ENCODE measurements at regions not wholly inside any gene's neighbourhood (a gene's known extent, or its start where the extent isn't known, plus 50 kb on each side); places are given as distances from the start of the nearest gene placed in this dataset.
"Not testable (repeated sequence)": the region's sequence is repeated elsewhere in the genome, so short reads cannot be mapped to it uniquely, and the experiment has no call there.

DNA sequence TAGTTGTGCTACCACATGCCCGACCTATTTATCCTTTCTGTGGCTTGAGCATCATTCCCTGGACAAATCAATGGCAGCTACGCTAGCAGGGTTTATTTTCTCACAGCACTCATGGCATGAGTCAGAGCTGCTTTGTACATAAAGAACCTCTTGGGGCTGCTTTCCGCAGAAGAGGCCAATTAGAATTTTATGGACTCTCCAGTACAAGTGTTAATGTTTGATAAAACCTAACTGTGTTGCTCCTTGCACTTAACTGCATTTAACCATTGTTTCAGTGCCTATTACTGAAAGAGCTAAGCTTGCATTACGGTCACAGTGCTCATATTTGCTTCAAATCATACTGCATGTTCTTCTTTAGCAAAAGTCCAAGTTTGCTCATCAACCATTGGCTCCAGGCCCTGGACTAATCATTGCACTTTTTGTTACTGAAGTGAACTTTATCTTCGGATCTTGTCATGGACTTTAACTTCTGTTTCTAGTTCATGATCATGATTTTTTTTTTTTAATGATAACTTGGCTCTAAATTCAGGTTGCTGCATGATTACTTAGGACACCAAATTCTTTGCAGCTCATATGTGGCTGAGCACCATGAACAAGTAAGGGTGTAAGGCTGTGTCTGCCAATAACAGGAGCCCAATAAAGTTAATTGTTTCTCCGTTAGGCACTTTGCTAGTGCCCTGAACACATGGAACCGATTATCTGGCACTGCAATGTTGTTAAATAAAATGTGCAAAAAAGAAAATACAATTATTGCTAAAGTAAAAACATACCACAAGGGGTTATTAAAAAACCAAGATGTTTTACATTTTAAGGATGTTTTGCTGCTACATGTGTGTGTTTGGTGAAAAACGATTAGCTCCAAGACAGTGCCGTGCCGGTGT, 492.2 kb downstream of the KCNJ2 start:
- no peak for DNase-seq

DNA sequence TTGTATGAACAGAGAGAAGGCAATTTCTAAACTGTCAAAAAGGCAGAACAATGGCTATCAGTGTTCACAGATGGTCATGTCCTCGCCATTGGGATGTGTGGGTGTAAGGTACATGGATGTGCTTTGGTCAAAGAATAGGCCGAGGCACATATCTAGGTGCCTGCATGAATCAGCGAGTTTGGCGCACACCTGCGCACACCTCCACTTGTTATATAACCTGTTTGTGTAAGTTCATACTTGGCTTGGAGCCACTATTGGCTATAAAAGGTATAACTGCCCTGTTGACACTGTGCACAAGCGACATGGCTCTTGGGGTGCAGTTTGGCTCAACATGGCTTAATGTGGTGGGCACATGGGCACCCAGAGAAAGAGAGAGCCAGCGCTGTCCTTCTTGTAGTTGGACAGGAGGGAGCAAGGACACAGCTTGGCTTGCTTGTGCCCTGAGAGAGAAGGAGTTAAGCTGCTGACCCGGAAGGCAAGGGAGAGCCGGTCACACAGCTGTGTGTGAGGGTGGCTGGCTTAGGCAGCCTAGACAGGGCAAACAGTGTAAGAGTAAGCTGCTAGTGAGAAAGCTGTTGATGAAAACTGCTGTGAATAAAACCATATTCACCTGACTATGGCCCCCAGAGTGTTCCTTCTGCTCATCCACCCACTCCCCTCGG, 499.1 kb downstream of the KCNJ2 start:
- no peak for DNase-seq

GRCh38 chr17:70668938-70669778, 499.8 kb downstream of the KCNJ2 start:
- no peak for DNase-seq

DNA sequence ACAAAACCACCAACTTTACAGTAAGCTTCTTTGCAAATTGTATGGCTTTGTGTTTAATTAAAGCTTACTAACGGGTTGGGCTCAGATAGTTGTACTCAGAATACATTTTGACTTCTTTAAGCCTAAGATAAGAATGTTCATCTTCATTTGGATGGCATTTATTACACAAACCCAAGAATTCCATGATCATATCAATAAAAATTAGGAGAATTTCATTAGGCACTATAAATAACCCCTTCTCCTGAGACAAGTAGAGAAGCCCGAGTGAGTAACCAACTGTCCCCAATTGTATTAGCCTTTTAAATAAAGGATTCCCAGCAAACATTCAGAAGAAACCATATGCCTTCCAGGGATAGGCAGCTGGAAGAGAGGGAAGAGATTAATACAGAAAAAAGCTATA, 504.7 kb downstream of the KCNJ2 start:
- no peak for DNase-seq

DNA sequence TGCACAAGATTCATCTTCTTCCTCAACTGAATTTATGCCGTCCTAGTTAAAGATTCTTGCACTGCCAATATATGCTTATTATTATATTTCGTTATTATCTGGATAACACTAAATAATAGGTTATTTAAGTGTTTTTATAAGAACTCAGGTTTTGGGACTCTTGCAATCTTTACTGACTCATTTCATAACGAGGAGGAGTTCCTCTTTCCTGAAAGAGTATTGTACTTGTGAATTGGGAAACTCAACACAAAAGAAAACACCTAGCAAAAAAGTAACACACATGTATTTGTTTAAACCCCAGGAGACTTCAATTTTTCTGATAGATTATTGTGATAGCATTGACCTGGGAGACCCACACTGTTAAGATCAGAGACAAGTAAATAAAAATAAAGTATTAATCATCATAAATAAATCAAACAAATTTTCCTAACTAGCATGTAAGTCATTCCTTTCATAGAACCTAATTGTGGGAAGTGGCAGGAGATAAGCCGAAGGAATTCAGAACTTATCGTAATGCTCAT, 505.8 kb downstream of the KCNJ2 start:
- no peak for DNase-seq

DNA sequence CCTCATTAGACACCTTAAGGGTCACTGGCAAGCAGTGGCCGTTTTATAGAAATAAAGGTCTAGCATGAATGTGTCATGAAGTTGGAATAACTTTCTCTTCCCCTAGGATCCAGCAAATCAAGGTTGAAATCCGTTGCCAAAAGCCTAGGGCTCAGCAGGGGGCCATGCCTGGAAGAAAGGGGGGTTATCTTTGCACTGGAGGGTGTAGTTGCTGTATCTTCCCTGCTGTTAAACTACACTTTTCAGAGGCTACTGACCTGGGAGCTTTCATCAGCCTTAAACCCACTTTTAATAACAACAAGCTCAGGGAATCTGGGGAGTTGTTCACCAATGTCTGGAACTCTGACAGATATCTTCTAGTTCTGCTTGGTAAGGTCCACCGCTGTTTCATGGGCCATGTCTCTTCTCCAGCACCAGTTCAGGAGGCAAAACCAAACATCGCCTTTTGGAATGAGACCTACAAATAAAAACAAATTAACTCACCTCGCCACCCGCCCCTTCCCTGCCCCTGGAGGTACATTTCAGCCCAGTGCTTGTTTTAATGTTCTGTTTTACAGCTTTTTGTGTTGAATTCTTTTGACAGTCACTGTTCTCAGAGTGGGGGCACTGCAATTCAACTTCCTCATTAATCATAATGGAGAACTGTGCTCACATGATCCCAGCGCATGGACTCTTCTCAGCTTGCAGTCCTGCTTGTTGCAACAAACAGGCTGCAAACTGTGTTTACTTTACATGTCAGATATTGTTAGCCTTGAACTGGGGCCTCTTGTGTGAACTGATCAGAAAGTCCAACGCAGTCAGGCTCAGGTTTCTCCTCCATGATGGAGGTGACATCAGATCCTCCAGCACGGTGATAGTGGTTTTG, 508.7 kb downstream of the KCNJ2 start:
- DNase-seq: no peak

DNA sequence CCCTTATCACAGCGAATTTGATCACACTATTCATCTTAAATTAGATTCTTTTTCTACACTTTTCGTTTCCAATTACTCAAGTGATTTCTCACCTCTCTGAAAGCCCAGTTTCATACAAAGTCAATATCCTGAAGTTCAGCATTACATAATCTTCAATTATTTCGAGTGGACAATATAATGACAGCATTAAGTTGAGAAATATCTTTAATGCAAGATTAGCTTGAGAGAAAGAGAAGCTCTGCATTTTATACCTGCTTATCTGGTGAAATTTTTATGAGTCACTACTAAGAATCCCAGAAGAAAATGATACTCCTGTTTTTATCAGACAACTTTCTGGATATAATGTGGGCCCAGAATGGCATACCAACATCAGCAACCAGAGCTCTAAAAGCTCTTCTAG, 509.6 kb downstream of the KCNJ2 start:
- no peak for DNase-seq

DNA sequence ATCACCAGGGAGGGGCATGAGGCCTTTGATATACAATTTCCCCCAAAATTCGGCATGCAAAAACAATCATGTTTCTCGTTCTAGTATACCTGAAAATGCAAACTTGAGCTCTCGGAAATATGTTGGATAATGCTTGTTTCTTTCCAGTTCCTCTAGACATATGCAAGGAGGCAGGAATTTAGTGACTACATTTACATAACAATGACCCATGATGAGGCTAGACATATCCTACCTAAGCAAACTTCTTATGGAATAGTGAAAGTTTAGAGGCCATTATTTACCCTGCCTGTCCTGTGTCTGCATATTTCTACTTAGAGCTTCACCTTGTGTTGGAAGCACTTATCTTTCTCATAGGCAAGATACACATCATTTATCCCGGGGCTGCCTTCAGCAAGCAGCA, 514.6 kb downstream of the KCNJ2 start:
- DNase-seq: no peak

DNA sequence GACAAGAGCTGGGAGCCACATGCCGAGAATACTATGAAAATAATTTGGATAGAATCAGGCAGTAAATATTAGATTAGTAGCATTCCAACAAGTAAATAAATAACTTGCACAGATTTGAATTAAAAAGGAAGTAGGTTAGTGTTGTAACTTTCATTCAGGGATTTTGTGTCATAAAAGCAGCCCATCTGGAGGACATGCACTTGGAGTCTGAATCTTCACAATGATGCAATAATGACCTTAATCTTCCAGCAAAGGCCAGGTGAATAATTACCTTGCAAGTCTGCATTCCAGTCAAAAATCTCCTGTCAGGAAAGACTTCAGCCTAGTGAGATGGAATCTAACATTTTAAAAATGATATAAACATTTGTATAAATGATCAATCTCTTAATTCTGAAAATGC, 518.1 kb downstream of the KCNJ2 start:
- no peak for DNase-seq

- DNase-seq: no peak
Measured at GRCh38 chr17:70691150-70691549, 521.8 kb downstream of the KCNJ2 start.

- DNase-seq: no peak
Measured at GRCh38 chr17:70699408-70699807, 530.1 kb downstream of the KCNJ2 start.

GRCh38 chr17:70702683-70703255, 533.4 kb downstream of the KCNJ2 start:
- no peak for DNase-seq

DNA sequence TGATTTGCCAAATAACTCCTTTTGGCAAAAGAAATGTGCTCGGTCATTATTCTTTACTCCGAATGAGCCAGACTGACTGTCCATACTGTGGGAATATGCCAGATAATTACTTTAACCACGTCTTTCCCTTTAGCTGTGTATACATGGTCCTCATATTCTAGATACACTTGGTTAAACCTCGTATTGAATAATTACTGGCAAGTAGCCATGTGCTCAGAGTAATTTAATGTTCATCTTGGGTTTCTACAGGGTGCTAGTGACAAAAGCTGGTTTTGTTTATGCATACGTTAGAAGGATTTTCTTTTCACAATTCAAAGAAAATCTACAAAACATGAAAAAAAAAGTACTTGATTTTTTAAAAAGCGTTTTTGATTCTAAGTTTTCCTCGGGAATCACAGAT, 540.3 kb downstream of the KCNJ2 start:
- DNase-seq: no peak

GRCh38 chr17:70713694-70714093, 544.4 kb downstream of the KCNJ2 start:
- DNase-seq: no peak

DNA sequence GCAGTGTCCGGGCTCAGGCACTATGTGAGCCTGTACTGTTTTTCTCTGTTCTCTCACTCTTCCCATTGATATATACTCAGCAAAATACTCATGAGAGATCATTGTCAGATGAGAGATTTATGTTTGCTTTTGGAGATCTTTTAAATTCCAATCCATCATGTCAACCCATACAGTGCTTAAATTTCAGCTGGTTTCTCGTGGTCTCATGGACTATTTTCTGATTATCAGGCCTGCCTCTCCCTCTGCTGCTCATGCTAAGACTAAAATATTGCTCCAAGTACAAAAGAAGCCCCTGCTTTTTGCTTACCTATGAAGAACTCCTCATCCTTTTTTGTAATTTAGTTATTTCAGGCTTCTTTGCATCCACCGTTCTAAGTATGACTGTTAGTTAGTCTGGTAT, 547.2 kb downstream of the KCNJ2 start:
- no peak for DNase-seq

- DNase-seq: no peak
Measured at GRCh38 chr17:70717042-70717441, 547.7 kb downstream of the KCNJ2 start.

- no peak for DNase-seq
Measured at GRCh38 chr17:70736375-70736957, 567.1 kb downstream of the KCNJ2 start.

GRCh38 chr17:70739065-70739464, 569.7 kb downstream of the KCNJ2 start:
- no peak for DNase-seq

GRCh38 chr17:70746574-70746973, 577.2 kb downstream of the KCNJ2 start:
- not testable (repeated sequence) for DNase-seq

GRCh38 chr17:70750983-70751382, 581.7 kb downstream of the KCNJ2 start:
- DNase-seq: no peak

- DNase-seq: not testable (repeated sequence)
Measured at GRCh38 chr17:70752461-70752860, 583.1 kb downstream of the KCNJ2 start.
